ENCODE measurements at regions not wholly inside any gene's neighbourhood (a gene's known extent, or its start where the extent isn't known, plus 50 kb on each side); places are given as distances from the start of the nearest gene placed in this dataset.
"Not testable (repeated sequence)": the region's sequence is repeated elsewhere in the genome, so short reads cannot be mapped to it uniquely, and the experiment has no call there.

- TF ChIP-seq CTCF, POLR2A (IDR thresholded peaks at IDR 0.05): not testable (repeated sequence)
Measured at GRCh38 chr16:88260146-88260545, 122.6 kb upstream of the ZNF469 start.
